ENCODE measurements at regions not wholly inside any gene's neighbourhood (a gene's known extent, or its start where the extent isn't known, plus 50 kb on each side); places are given as distances from the start of the nearest gene placed in this dataset.

DNA sequence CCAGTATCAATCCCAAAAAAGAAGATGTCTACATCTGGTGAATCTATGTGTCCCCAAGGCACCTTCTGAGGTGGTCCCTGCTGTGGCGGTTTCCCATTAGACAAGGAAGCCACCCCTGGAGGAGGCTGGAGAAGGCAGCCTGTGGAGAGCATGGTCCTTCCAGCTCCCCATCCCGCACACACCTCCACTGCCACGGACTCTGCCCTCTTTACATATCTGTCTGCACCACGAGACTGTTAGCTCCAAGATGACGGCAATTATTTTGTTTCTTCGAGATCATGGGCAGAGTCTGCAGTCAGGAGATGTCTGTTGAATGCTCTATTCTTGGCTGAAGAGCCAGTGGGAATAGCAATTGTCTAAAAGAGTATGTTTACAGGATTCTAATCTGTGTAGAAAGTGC lies 132.0 kb downstream of the OSR1 start:
- TF ChIP-seq POLR2A (IDR thresholded peaks at IDR 0.05), result no peak
- TF ChIP-seq, protein P1, sequence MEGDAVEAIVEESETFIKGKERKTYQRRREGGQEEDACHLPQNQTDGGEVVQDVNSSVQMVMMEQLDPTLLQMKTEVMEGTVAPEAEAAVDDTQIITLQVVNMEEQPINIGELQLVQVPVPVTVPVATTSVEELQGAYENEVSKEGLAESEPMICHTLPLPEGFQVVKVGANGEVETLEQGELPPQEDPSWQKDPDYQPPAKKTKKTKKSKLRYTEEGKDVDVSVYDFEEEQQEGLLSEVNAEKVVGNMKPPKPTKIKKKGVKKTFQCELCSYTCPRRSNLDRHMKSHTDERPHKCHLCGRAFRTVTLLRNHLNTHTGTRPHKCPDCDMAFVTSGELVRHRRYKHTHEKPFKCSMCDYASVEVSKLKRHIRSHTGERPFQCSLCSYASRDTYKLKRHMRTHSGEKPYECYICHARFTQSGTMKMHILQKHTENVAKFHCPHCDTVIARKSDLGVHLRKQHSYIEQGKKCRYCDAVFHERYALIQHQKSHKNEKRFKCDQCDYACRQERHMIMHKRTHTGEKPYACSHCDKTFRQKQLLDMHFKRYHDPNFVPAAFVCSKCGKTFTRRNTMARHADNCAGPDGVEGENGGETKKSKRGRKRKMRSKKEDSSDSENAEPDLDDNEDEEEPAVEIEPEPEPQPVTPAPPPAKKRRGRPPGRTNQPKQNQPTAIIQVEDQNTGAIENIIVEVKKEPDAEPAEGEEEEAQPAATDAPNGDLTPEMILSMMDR (IDR thresholded peaks at IDR 0.05), result no peak

Measured in vagina (tissue), 2 donors.